Fibroblast of pulmonary artery (primary cell): ENCODE measurements at regions not wholly inside any gene's neighbourhood (a gene's known extent, or its start where the extent isn't known, plus 50 kb on each side); places are given as distances from the start of the nearest gene placed in this dataset.
"Not testable (repeated sequence)": the region's sequence is repeated elsewhere in the genome, so short reads cannot be mapped to it uniquely, and the experiment has no call there.

Experiments used
- DNase-seq: peaks from one replicate; pipeline ENCODE4 v3.0.0-alpha.2; 2010; ENCODE audit warnings: low read depth
- H3K4me3 ChIP-seq: replicated peaks from 2 replicates; pipeline ENCODE4 v1.5.1; 2011; ENCODE audit warnings: low read depth, mild to moderate bottlenecking, control low read depth, low read length, moderate library complexity
- CTCF ChIP-seq: IDR thresholded peaks from 2 replicates; pipeline ENCODE4 v1.5.1; 2011; ENCODE audit warnings: mild to moderate bottlenecking, control low read depth, low read length, inconsistent platforms; ENCODE audit errors: missing control alignments

- TF ChIP-seq CTCF: no peak
- no peak overlapping the region for H3K4me3 ChIP-seq
- DNase-seq: no peak
Measured at GRCh38 chr6:74717591-74717990, 488.3 kb downstream of the COL12A1 start.

GRCh38 chr6:74715355-74716085, 490.3 kb downstream of the COL12A1 start:
- DNase-seq: peak; percentile 75
- no peak for TF ChIP-seq CTCF
- no peak overlapping the region for H3K4me3 ChIP-seq

GRCh38 chr6:74713941-74714340, 491.9 kb downstream of the COL12A1 start:
- DNase-seq: peak; percentile 50
- no peak for TF ChIP-seq CTCF
- H3K4me3 ChIP-seq: no peak overlapping the region

- no peak for DNase-seq
- no peak for TF ChIP-seq CTCF
- no peak overlapping the region for H3K4me3 ChIP-seq
Measured at GRCh38 chr6:74705451-74705850, 500.4 kb downstream of the COL12A1 start.

GRCh38 chr6:74704540-74704939, 501.3 kb downstream of the COL12A1 start:
- H3K4me3 ChIP-seq, DNase-seq: not testable (repeated sequence)

GRCh38 chr6:74690365-74690764, 515.5 kb downstream of the COL12A1 start:
- no peak for TF ChIP-seq CTCF
- no peak overlapping the region for H3K4me3 ChIP-seq
- DNase-seq: no peak

- no peak for DNase-seq
- TF ChIP-seq CTCF: no peak
Measured at GRCh38 chr6:74689601-74690000, 516.3 kb downstream of the COL12A1 start.

More at GRCh38 chr6:74689601-74690000, 516.3 kb downstream of the COL12A1 start:
- no peak overlapping the region for H3K4me3 ChIP-seq
